SIG-M5 treated with dmso at 0.1 percent for 504 hours (cell line): ENCODE measurements at regions not wholly inside any gene's neighbourhood (a gene's known extent, or its start where the extent isn't known, plus 50 kb on each side); places are given as distances from the start of the nearest gene placed in this dataset.
"Not testable (repeated sequence)": the region's sequence is repeated elsewhere in the genome, so short reads cannot be mapped to it uniquely, and the experiment has no call there.

Experiments
- DNase-seq: peaks from one replicate; lab custom pipeline; 2025; ENCODE audit not compliant: unreplicated experiment; lab: John Stamatoyannopoulos, UW

DNA sequence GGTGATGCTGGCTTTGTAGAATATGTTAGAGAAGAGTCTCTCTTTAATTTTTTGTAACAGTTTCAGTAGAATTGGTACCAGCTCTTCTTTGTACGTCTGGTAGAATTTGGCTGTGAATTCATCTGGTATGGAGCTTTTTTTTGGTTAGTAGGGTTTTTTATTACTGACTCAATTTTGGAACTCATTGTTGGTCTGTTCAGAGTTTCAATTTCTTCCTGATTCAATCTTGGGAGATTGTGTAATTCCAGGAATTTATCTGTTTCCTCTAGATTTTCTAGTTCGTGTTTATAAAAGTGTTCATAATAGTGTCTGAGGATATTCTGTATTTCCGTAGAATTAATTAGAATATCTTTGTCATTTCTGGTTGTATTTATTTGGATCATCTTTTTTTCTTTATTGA is 943.5 kb downstream of the TRIB2 start:
- no peak for DNase-seq

DNA sequence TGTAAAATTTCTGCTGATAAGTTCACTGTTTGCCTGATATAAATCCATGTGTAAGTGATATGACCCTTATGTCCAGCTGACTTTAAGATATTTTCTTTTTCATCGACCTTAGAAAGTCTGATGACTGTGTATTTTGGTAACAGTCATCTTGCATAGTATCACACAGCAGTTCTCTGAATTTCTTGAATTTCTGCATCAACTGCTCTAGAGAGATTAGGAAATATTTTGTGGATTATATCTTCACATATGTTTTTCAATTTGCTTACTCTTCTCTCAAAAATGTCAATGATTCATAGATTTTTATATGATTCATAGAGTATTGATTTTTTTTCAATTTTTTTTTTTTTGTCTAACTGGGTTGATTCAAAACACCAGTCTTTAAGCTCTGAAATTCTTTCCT is 945.3 kb downstream of the TRIB2 start:
- no peak for DNase-seq

DNA sequence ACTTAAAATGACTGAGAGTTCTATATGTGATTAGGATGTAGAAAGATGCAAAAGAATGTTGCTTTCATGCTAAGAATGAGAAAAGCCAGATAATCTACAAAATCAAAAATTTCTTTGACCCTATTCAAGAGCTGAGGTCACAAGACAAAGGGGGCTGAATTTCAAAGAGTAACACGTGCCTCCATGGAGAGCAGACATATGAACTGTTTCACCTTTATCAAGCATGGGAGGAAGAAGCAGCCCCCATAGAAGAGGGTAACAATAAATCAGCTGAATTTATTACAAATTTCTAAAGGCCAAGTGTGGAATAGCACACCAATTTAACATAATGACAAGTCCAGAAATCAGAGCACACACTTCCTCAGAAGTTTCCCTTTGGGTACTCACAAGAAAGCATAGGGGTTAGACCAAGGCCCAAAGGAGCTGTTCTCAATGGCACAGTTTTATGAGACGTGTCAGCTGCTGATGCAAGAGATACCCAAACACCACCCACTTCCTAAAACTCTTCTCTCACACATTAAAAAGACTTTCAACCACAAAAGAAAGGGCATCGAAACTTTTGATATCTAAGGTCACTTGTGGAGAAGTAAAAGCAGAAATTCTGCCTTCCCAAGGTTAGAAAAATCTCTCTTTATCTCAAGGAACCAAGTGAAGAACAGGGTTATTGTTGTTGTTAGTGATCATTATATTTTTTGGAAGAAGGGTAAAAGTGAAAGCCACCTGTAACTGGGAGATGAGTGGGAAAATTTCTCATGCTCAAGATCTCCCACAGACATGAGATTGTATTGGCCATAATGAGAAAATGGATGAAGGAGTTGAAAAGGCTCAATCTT is 950.1 kb downstream of the TRIB2 start:
- peak; percentile 50 for DNase-seq

DNA sequence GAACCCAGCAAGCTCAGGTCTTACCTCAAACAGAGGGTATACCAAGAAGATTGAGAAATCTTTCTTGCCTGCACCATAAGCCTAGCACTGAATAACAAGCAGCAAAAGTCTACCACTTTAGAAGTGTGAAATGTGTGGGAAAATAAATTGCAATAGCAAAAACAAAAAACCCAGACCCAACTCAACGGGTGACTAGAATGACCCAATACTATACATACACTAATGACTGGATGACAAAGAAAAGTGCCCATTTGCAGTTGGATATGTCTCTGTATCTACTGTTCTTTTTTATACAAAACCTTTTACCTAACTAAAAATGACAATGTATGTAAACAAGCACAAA is 950.6 kb downstream of the TRIB2 start:
- DNase-seq = no peak

DNA sequence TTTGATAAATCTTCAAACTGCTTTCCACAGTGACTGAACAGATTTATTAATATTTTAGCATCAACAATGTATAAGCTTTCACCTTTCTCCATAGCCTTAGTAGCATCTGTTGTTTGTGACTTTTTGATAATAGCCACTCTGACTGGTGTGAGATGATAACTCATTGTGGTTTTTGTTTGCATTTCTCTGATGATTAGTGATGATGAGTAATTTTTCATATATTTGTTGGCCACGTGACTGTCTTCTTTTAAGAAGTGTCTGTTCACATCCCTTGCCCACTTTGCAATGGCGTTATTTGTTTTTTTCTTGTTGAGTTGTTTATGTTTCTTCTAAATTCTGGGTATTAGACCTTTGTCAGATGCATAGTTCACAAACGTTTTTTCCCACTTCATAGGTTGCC is 952.9 kb downstream of the TRIB2 start:
- DNase-seq = no peak

DNA sequence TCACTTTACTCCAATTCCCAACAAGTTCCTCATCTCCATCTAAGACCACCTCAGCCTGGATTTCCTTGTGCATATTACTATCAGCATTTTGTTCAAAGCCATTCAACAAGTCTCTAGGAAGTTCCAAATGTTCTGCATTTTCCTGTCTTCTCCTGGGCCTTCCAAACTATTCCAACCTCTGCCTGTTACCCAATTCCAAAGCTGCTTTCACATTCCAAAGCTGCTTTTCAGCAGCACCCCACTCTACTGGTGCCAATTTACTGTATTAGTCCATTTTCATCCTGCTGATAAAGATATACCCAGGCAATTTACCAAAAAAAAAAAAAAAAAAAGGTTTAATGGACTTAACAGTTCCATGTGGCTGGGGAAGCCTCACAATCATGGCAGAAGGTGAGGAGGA is 957.1 kb downstream of the TRIB2 start:
- not testable (repeated sequence) for DNase-seq

DNA sequence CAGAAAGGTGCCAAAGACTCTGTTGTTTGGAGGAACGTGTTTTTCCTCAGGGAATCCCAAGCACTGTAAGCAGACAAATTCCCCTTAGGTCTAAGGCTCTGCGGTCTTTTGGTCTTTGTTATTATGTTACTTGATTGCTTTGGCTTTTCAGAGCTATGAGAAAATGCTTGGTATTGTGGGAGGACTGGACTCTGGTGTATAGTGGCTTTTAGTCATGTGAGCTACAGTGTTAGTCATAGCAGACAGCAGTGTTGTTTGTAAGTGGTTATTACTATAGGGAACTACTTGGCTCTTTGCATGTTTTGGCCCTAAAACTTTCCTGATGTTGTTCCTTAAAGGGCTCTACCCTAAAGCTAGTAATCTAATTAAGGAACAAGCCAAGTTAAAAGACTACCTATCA is 956.2 kb upstream of the LRATD1 start:
- peak; percentile 21 for DNase-seq

DNA sequence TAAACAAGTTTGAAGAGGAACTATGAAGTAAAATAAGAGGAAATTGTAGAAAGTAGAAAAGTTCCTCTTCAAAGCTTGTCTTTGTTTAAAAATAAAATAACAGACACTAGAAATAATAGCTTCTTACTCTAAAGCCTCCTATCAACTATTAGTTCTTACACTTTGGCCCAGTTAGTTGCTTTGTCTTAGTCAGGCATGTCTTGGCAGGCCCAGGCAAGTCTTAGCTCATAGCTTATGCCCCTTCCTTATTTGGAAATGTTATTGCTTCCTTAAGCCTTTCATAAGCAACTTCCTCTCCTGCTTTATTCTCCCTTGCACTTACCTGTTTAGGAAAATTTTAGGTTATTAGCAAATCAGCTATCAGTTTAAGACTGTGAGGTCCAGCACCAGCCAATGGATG is 950.6 kb upstream of the LRATD1 start:
- DNase-seq = peak; percentile 37

DNA sequence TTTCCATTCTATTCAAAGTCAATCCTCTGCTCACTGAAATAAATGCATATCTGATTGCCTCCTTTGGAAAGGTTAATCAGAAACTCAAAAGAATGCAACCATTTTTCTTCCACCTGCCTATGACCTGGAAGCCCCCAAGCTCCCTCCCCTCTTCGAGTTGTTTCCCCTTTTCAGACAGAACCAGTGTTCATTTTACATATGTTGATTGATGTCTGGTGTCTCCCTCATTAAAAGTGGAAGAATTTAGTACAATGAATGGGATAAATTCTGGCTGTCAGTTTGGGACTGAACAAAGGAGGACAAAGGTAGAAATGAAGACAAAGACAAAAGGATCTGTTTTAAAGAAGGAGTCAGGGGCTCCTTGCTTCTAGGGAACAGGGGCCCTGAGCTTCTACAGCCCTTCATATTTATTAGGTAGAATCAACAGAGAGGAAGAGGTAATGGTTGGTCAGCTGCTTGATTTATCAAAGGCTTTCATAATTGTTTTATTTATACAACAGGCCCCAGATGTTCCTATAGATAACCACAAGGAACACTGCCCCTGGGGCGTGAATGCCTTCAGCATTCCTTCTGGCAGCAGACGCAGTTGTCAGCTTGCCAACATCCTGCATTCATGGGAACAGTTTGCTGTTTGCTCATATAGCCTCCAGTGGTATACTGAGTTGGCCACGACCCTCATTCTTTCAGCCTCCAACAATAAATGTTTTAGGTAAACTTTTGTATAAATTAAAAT is 949.8 kb upstream of the LRATD1 start:
- no peak for DNase-seq

DNA sequence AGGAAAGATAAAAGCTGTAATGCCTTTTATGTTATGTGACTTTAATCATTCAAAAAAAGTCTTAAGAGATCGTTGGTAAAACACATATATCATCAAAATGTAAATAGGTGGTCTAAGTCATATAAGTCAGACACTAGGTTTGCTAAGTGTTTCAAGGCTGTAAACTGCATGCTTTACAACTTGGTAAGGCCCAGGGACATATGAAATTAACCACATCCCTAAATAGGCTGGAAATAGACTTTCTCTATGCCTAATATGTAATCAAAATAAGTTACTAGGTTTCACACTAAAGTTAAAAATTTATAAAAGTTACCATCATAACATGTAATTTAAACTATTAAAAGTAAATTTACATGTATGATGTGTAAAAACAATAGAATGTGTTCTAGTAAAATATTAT is 946.3 kb upstream of the LRATD1 start:
- no peak for DNase-seq

DNA sequence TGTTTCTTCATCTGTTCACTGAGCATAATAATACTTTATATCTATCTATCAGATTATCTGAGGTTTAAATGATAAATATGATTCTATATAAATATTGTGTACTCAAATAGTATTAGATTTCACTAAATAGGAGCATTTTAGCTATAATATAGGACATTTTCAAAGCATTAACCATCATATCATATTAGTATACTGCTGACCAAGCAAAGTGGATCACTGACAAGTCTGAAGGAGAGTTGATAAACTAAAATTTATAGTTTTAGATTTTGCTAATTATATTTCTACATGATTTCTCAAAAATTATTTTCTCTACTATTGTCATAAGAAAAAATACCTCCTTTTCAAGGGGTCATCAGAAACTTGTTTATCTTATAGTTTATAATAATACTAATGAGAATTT is 937.8 kb upstream of the LRATD1 start:
- DNase-seq = no peak

DNA sequence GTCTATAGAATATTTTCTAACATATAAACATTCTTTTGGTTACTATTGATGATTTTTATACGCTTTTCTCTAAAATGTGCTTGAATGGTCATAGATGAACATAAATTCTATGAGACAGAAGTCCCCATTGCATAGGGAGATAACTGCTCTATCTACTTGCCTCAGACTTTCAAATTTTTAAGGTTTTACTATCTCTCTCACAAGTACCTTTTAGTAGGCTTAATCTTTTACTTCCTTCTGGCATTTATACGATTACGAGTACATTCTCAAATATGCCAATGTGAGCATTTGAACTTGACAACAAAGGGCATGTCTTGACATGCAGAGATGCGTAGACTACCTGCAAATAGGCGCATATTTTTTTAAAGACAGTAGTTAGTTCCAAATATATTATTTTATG is 935.9 kb upstream of the LRATD1 start:
- no peak for DNase-seq

DNA sequence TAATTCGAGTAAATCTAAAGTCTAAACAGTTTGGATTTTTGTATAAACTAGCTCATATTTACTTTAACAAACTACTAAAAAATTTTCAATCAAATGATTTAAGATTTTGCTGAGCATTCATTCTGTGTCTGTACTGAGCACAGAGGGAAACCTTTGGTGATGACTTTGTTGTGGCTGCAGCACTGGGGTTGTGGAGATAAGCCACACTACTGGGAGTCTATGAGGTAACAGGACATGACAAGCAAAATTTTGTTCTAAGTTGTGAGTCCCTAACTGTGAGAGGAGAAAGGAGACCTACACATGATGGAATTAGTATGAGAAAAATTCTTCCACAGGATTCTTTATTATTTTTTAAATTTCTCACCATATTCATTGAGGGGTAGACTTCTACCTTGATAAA is 933.7 kb upstream of the LRATD1 start:
- no peak for DNase-seq

DNA sequence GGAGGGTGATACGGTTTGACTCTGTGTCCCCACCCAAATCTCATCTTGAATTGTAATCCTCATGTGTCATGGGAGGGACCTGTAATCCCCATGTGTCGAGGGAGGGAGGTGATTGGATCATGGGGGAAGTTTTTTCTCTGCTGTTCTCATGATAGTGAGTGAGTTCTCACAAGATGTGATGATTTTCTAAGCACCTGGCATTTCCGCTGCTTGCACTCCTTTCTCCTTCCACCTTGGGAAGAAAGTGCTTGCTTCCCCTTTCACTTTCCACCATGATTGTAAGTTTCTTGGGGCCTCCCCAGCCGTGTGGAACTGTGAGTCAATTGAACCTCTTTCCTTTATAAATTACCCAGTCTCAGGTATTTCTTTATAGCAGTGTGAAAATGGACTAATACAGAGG is 932.6 kb upstream of the LRATD1 start:
- DNase-seq = not testable (repeated sequence)

DNA sequence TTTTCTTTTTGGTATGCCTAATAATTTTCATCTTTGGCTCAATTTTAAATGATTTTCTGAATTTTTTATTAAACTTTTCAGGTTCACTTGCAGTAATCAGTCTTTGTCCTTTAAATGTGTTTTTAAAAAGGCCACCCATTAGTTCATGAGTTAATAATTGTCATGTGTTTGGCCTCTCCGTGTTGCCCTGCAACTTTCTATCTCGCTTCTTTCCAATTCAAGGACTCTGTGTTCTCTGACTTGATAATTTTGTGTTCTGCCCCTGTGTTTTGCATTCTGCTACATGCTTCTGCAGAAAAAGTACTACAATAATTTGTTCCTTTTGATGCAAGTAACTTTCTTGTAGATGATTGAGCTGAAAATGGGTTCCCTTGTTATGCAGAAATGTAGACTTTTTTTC is 921.4 kb upstream of the LRATD1 start:
- no peak for DNase-seq

DNA sequence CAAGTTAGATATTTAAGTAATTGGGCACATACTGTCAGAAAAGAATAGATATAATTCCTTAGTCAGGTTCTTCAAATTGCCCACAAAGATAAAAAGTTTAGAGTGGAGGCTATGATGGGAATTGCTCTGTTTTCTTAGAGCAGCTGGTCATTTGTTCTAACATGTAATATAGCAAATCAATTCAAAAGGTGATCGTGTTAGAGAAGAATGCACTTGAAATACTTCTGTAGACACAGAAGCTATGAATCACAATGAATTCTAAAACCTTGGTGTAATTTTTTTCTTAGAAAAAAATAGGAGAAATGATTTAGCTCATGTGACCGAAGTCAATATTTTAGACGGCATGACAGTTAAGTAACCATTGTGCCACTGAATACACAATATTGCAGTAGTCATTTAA is 918.1 kb upstream of the LRATD1 start:
- no peak for DNase-seq

DNA sequence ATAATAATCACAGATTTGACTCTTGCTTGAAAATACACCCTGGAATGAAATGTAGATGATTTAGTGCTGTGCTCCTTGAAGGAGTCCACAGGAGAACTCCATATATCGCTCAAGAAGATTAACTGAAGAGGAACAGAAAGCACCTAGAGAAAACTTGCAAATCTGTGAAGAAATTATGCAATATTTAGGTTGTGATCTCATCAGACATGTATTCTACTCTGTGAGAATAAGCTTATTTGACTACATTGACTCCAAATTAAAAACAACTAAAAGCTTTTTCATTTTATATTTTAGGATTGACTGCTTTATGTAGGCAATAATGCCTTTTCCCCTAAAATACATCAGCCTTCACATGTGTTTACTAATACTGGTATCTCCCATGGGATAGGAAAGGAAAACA is 906.6 kb upstream of the LRATD1 start:
- no peak for DNase-seq

DNA sequence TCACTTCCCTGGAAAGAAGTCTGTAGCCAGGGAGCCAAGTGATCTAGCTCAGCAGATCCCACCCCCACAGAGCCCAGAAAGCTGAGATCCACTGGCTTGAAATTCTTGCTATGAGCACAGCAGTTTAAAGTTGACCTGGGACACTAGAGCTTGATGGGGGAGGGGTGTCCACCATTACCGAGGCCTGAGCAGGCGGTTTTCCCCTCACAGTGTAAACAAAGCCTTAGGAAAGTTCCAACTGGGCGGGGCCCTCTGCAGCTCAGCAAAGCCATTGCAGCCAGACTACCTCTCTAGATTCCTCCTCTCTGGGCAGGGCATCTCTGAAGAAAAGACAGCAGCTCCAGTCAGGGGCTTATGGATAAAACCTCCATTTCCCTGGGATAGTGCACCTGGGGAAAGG is 887.2 kb upstream of the LRATD1 start:
- DNase-seq = no peak

DNA sequence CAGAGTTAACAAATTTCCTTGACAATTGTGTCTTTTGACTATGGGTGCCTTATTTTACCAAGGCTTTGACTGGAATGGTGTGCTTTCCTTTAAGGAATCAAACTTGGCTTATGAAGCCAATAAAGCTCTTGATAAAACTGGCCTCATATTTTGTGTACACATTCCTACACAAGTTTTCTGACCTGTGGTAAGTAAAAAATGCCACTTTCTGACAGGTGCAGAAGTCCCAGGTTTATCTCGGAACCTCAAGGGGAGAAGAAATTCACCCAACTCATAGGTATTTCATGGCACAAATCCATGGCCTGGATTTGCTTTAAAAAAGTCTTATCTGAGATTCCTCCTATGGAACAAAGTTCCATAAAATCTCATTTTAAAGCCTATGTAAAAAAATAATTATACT is 880.6 kb upstream of the LRATD1 start:
- no peak for DNase-seq

DNA sequence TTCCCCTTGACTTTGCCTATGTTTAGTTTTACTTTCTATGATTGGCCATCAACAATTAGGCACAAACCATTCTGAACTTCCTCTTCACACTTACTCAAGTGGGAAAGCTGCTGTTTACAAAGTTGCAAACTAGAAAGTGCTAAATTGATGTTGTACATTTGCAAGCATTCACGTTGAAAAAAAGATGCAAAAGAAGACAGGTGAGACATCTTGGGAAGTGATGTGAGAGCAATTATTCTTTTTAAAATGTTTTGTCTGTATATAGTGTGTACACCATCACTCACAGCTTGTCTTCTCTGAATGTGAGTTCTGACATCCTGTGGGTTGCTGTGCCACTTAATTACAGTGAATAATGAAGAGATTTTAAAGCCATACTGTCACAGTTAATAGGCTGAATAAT is 874.1 kb upstream of the LRATD1 start:
- DNase-seq = no peak

DNA sequence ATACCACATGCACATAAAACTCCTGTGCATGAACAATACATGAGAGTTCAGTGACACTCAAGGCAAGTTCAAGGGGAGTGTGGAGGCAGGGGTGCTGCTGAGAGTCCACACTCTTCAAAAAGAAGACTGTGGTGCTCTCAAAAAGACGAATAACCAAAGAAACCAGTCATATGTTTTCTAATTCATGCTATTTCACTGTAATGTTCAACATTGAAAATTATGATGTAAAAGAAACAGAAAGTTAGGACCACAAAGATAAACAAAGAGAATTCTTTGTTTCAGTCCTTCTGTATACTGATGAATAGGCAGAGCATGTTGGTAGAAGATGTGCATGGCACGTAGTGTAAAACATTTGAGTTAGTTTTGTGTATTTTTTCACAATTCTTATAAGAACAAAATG is 864.2 kb upstream of the LRATD1 start:
- no peak for DNase-seq

DNA sequence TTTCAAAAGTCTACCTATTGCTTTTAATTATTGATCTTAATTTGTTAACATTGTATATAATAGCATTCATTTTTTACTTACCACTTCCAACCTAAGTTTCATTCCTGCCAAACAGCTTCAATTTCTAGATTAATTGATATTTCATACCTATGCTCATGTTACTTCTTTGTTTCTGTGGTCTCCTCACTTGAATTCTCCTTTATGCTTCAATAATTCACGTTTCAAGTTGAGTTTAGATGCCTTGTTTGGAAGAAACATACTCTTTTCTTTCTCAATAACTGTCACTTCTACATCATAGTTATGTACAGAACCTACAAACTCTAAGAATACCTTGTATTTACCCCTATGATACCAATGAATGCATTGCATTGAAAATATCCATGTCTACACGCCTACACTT is 862.2 kb upstream of the LRATD1 start:
- DNase-seq = no peak

DNA sequence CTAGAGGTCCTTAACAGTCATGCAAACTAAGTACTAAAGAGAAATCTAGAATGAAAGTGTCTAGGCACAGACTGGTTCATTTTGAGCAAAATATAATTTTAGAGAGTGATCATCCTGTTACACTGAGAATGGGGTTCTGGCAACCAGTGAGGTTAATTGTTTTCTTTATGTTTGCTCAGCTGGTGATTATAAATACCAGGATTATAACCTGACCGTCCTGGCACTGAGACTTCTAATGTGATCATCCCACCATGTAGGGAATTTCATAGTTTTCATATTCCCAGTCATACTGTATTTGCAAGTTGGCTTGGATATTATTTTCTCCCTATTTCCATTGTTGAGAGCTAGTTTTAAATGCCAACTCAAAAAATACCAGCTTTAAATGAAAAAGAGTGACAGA is 852.5 kb upstream of the LRATD1 start:
- DNase-seq = no peak
